GM12891 (cell line): ENCODE measurements at regions not wholly inside any gene's neighbourhood (a gene's known extent, or its start where the extent isn't known, plus 50 kb on each side); places are given as distances from the start of the nearest gene placed in this dataset.

ENCODE experiments used
- PAX5 ChIP-seq: IDR thresholded peaks from 2 replicates; pipeline ENCODE4 v1.6.1; 2011; ENCODE audit warnings: low read length, moderate library complexity, mild to moderate bottlenecking; ENCODE audit not compliant: insufficient read depth, severe bottlenecking
- POLR2A ChIP-seq: IDR thresholded peaks from 2 replicates; pipeline ENCODE4 v1.6.1; 2011; ENCODE audit warnings: low read depth, low read length, control low read depth
- POLR2AphosphoS5 ChIP-seq: IDR thresholded peaks from 2 replicates; pipeline ENCODE4 v1.6.1; 2011; ENCODE audit warnings: low read depth, low read length, control low read depth
- POU2F2 ChIP-seq: IDR thresholded peaks from 2 replicates; pipeline ENCODE4 v1.6.1; 2011; ENCODE audit warnings: low read depth, mild to moderate bottlenecking, control low read depth, low read length, moderate library complexity
- SPI1 ChIP-seq: IDR thresholded peaks from 2 replicates; pipeline ENCODE4 v1.6.1; 2011; ENCODE audit warnings: low read depth, low read length, control low read depth
- TAF1 ChIP-seq: IDR thresholded peaks from 2 replicates; pipeline ENCODE4 v1.6.1; 2011; ENCODE audit warnings: low read depth, low read length, control low read depth

DNA sequence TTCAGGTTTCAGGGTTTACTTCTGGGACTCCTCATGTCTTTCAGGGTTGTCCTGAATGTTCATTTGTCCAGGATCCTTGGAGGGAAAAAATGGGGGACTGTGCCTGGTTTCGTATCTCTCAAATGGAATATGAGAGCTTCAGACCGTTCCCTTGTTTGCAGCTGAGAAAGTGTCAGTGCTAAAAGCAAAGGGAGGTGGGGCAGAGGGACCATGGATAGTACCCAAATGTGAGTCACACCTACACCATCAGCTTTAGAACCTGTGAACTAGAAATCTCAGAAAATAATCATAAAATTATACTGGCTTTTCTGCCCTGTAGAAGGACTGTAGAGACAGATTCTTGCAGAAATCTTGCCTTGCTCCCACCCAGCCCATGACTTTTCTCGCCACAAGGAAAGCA is 84.3 kb upstream of the TAF11L2 start:
- TF ChIP-seq TAF1 (no peak), POLR2AphosphoS5 (no peak), POLR2A (no peak), POU2F2 (no peak), PAX5 (no peak), SPI1 (no peak)
